Central memory CD8-positive, alpha-beta T cell (primary cell): ENCODE measurements at regions not wholly inside any gene's neighbourhood (a gene's known extent, or its start where the extent isn't known, plus 50 kb on each side); places are given as distances from the start of the nearest gene placed in this dataset.

Source experiments
- ATAC-seq: fragments of 150-1000 bp; cut with Tn5 transposase; replicated peaks from 2 replicates; pipeline ENCODE4 v1.10.0; 2022; ENCODE audit warnings: mild to moderate bottlenecking, moderate FRiP score, moderate number of reproducible peaks; ENCODE audit not compliant: poor library complexity, severe bottlenecking; ENCODE audit errors: extremely low read depth
- DNase-seq, 2 donors: peaks; one replicate each; pipeline ENCODE4 v3.0.0; 2021; ENCODE audit warnings: low spot score in 2 of 2
- H3K27ac Mint-ChIP-seq: one replicate; pipeline ENCODE4 v1.8.0; 2022; ENCODE audit warnings: low read depth, mild to moderate bottlenecking, moderate library complexity, mixed read lengths
- H3K27me3 Mint-ChIP-seq: one replicate; pipeline ENCODE4 v1.8.0; 2022; ENCODE audit warnings: mixed read lengths
- H3K36me3 Mint-ChIP-seq: one replicate; pipeline ENCODE4 v1.8.0; 2022; ENCODE audit warnings: mild to moderate bottlenecking, moderate library complexity, mixed read lengths; ENCODE audit not compliant: insufficient read depth
- H3K4me1 Mint-ChIP-seq: one replicate; pipeline ENCODE4 v1.8.0; 2022; ENCODE audit warnings: mixed read lengths
- H3K4me3 Mint-ChIP-seq: one replicate; pipeline ENCODE4 v1.8.0; 2022; ENCODE audit warnings: mild to moderate bottlenecking, moderate library complexity, mixed read lengths
- H3K9me3 Mint-ChIP-seq: one replicate; pipeline ENCODE4 v1.8.0; 2022; ENCODE audit warnings: mixed read lengths

DNA sequence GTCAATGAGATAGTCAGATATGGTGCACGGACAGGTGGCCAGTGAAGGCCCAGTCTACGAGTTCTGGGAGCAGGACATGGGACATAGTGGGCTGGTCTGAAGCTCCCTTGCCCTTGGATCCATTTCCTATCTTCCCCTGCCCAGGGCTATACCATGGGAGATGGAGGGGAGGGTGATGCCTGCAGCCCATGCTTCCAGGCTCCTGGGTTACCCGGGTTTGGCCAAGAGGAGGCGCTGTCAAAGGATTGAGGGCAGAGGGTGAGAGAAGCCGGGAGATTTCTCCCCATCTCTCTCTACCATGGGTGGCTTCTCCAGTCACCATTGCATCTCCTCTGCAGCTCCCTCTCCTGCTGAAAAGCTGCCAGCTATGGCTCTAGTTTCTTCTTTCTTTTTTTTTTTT, 52.8 kb upstream of the LHX5 start:
- no peak for ATAC-seq
- H3K27ac Mint-ChIP-seq, result no peak overlapping the region
- DNase-seq, result no peak
- no peak overlapping the region for H3K4me3 Mint-ChIP-seq
- H3K9me3 Mint-ChIP-seq, result no peaks in the 10 kb centered on the region
- H3K36me3 Mint-ChIP-seq, result no peaks in the 10 kb centered on the region
- H3K27me3 Mint-ChIP-seq, result peaks cover 88% of the 10 kb centered on the region
- H3K4me1 Mint-ChIP-seq, result no peaks in the 10 kb centered on the region

- Mint-ChIP-seq H3K27ac (no peak overlapping the region), H3K27me3 (peaks cover 88% of the 10 kb centered on the region), H3K9me3 (no peaks in the 10 kb centered on the region), H3K36me3 (no peaks in the 10 kb centered on the region), H3K4me1 (no peaks in the 10 kb centered on the region), H3K4me3 (no peak overlapping the region)
- ATAC-seq (no peak), DNase-seq (no peak)
These were observed 50.0 kb upstream of the LHX5 start for GRCh38 chr12:113521708-113522107.
